Astrocyte (in vitro differentiated cells and primary cell): ENCODE measurements at regions not wholly inside any gene's neighbourhood (a gene's known extent, or its start where the extent isn't known, plus 50 kb on each side); places are given as distances from the start of the nearest gene placed in this dataset.

Experiments used
- DNase-seq: peaks from one replicate; pipeline ENCODE4 v3.0.0-alpha.2; 2010; ENCODE audit warnings: low read depth
- FAIRE-seq: peaks from 2 replicates; lab custom pipeline; 2011; peaks lifted over from hg19 to GRCh38; lab: Jason Lieb, UNC
- H2AFZ ChIP-seq: 2 replicates; pipeline ENCODE4 v1.6.0; 2012; ENCODE audit warnings: low read depth, low read length, inconsistent platforms
- H3K27ac ChIP-seq: 2 replicates; pipeline ENCODE4 v1.5.1; 2011; ENCODE audit warnings: low read depth, low read length, inconsistent platforms
- H3K27me3 ChIP-seq: 2 replicates; pipeline ENCODE4 v1.6.0; 2011; ENCODE audit warnings: low read length, inconsistent platforms; ENCODE audit not compliant: insufficient read depth
- H3K36me3 ChIP-seq: 2 replicates; pipeline ENCODE4 v1.5.1; 2011; ENCODE audit warnings: low read length, inconsistent platforms; ENCODE audit not compliant: insufficient read depth
- H3K4me1 ChIP-seq: 2 replicates; pipeline ENCODE4 v1.5.1; 2011; ENCODE audit warnings: low read length, inconsistent platforms; ENCODE audit not compliant: insufficient read depth
- H3K4me2 ChIP-seq: 2 replicates; pipeline ENCODE4 v1.6.0; 2012; ENCODE audit warnings: low read length, inconsistent platforms
- H3K4me3 ChIP-seq: 2 replicates; pipeline ENCODE4 v1.5.1; 2011; ENCODE audit warnings: low read depth, mild to moderate bottlenecking, low read length, inconsistent platforms; ENCODE audit not compliant: insufficient read depth
- H3K79me2 ChIP-seq: 2 replicates; pipeline ENCODE4 v1.6.0; 2012; ENCODE audit warnings: mild to moderate bottlenecking, low read length, inconsistent platforms; ENCODE audit not compliant: insufficient read depth
- H3K9ac ChIP-seq: 2 replicates; pipeline ENCODE4 v1.6.0; 2012; ENCODE audit warnings: mild to moderate bottlenecking, low read length, inconsistent platforms
- H3K9me3 ChIP-seq: 2 replicates; pipeline ENCODE4 v1.5.1; 2012; ENCODE audit warnings: low read depth, mild to moderate bottlenecking, low read length, inconsistent platforms; ENCODE audit not compliant: insufficient read depth
- H4K20me1 ChIP-seq: 2 replicates; pipeline ENCODE4 v1.6.0; 2012; ENCODE audit warnings: low read length, inconsistent platforms; ENCODE audit not compliant: insufficient read depth
- H3K27ac Mint-ChIP-seq: one replicate; pipeline ENCODE4 v1.8.0; 2021; ENCODE audit warnings: mild to moderate bottlenecking, mixed read lengths; ENCODE audit not compliant: unreplicated experiment
- H3K27me3 Mint-ChIP-seq: one replicate; pipeline ENCODE4 v1.8.0; 2021; ENCODE audit warnings: low read depth, mixed read lengths; ENCODE audit not compliant: unreplicated experiment
- H3K36me3 Mint-ChIP-seq: one replicate; pipeline ENCODE4 v1.8.0; 2021; ENCODE audit warnings: low read depth, mixed read lengths; ENCODE audit not compliant: unreplicated experiment
- H3K4me1 Mint-ChIP-seq: one replicate; pipeline ENCODE4 v1.8.0; 2021; ENCODE audit warnings: low read depth, mixed read lengths; ENCODE audit not compliant: unreplicated experiment
- H3K4me3 Mint-ChIP-seq: one replicate; pipeline ENCODE4 v1.8.0; 2021; ENCODE audit warnings: mild to moderate bottlenecking, moderate library complexity, mixed read lengths; ENCODE audit not compliant: unreplicated experiment
- H3K9me3 Mint-ChIP-seq: one replicate; pipeline ENCODE4 v1.8.0; 2021; ENCODE audit warnings: mild to moderate bottlenecking, mixed read lengths; ENCODE audit not compliant: unreplicated experiment
- CTCF ChIP-seq: IDR thresholded peaks from 2 replicates; pipeline ENCODE4 v1.5.1; 2011; ENCODE audit warnings: low read depth, mild to moderate bottlenecking, inconsistent platforms, low read length, moderate library complexity; ENCODE audit not compliant: insufficient read depth
- EZH2 ChIP-seq: IDR thresholded peaks from 2 replicates; pipeline ENCODE4 v1.6.1; 2012; ENCODE audit warnings: mild to moderate bottlenecking, low read length, inconsistent platforms; ENCODE audit not compliant: insufficient read depth

DNA sequence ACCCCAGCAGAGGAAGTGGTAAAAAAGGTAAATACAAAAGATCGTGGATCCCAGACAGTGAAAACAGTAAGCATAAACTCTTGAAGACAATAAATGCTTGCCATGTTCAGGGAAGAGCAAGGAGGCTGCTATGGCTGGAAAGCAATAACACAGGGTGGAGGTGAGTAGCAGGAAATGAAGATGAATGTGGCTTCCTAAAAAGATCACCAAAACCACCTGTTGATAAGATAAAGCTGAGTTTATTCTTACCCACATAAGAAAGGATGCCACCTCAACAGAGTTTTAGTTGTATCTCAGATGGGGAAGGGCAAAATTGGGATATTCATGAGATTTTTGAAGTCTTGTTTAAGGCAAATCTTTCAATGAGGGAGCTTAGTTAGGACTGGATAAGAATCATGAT, 273.3 kb downstream of the MSX2 start:
- Mint-ChIP-seq H3K9me3 (peaks cover 4% of the 10 kb centered on the region), H3K36me3 (no peaks in the 10 kb centered on the region), H3K4me3 (no peak overlapping the region), H3K4me1 (no peaks in the 10 kb centered on the region), H3K27me3 (peaks cover 39% of the 10 kb centered on the region), H3K27ac (no peak overlapping the region)
- Histone ChIP-seq H3K27ac (no peak overlapping the region), H3K9me3 (peaks cover 3% of the 10 kb centered on the region), H3K4me2 (no peak overlapping the region), H4K20me1 (no peaks in the 10 kb centered on the region), H3K4me1 (no peaks in the 10 kb centered on the region), H3K4me3 (no peak overlapping the region), H3K27me3 (peaks cover 4% of the 10 kb centered on the region), H3K36me3 (no peaks in the 10 kb centered on the region), H3K79me2 (no peaks in the 10 kb centered on the region), H3K9ac (no peak overlapping the region), H2AFZ (no peak overlapping the region)
- DNase-seq (no peak), FAIRE-seq (no peak)
- TF ChIP-seq CTCF (no peak), EZH2 (no peak)

DNA sequence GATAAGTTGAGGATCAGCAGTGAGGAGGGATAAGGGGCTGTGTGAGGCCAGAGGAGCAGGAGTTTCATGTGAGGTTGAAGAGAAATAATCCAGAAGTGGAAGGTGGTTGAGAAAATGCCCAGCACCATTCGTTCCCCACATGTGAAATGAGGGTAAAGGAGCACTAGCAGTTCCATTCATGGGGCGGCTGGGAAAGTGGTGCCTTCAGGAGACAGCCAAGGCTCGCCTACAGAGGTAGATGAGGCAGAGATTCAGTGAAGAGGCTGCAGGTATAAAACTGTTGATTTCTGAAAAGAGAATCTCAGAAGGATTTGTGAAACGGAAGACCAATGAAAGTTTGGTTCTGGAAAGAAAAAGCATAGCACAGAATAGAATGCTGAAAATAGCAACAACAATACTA, 272.6 kb downstream of the MSX2 start:
- Histone ChIP-seq H3K27ac (no peak overlapping the region), H3K9ac (no peak overlapping the region), H3K4me2 (no peak overlapping the region), H3K9me3 (peaks cover 3% of the 10 kb centered on the region), H3K27me3 (peaks cover 4% of the 10 kb centered on the region), H3K4me1 (no peaks in the 10 kb centered on the region), H3K36me3 (no peaks in the 10 kb centered on the region), H3K4me3 (no peak overlapping the region), H2AFZ (no peak overlapping the region), H4K20me1 (no peaks in the 10 kb centered on the region), H3K79me2 (no peaks in the 10 kb centered on the region)
- FAIRE-seq (no peak), DNase-seq (no peak)
- TF ChIP-seq CTCF: no peak
- TF ChIP-seq EZH2: no peak
- Mint-ChIP-seq H3K9me3 (peaks cover 4% of the 10 kb centered on the region), H3K27ac (no peak overlapping the region), H3K27me3 (peaks cover 34% of the 10 kb centered on the region), H3K4me1 (no peaks in the 10 kb centered on the region), H3K4me3 (no peak overlapping the region), H3K36me3 (no peaks in the 10 kb centered on the region)

DNA sequence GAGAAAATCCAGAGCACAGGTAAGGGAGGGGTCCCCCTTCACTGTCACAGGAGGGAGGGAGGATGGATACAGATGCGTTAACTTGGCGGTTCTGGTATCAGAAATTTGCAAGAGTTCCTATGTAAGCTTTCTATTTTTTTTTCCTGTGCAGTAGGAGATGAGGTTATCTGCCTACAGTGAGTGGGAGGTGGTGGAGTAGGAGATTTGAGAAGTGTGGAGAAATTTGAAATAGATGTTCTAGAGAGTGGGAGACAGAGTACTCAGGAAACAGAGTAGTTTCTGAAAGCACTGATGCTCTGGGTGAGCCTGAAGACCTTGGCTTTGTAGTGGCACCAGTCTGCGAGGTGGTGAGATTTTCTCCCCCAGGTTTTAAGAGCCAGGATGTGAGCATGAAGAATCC, 271.4 kb downstream of the MSX2 start:
- Mint-ChIP-seq H3K27ac (no peak overlapping the region), H3K36me3 (no peaks in the 10 kb centered on the region), H3K9me3 (peaks cover 4% of the 10 kb centered on the region), H3K4me3 (no peak overlapping the region), H3K27me3 (peaks cover 33% of the 10 kb centered on the region), H3K4me1 (no peaks in the 10 kb centered on the region)
- Histone ChIP-seq H3K9me3 (peaks cover 3% of the 10 kb centered on the region), H3K4me1 (no peaks in the 10 kb centered on the region), H3K27ac (no peak overlapping the region), H3K9ac (no peak overlapping the region), H3K27me3 (peaks cover 6% of the 10 kb centered on the region), H3K79me2 (no peaks in the 10 kb centered on the region), H2AFZ (no peak overlapping the region), H4K20me1 (no peaks in the 10 kb centered on the region), H3K4me2 (no peak overlapping the region), H3K4me3 (no peak overlapping the region), H3K36me3 (no peaks in the 10 kb centered on the region)
- no peak for TF ChIP-seq EZH2
- no peak for FAIRE-seq
- DNase-seq: no peak
